K562 (cell line): ENCODE measurements at regions not wholly inside any gene's neighbourhood (a gene's known extent, or its start where the extent isn't known, plus 50 kb on each side); places are given as distances from the start of the nearest gene placed in this dataset.
A peak's percentile ranks its signal among the peaks of the same experiment; 100 is the strongest.

Experiments
- ATAC-seq: fragments of 200-7000 bp; cut with Tn5 transposase; 3 replicates; pipeline ENCODE4 v1.9.1; 2020; ENCODE audit warnings: moderate library complexity
- BruUV-seq: library from RNA; stranded (reverse); fragments of 400-500 nt; replicated peaks from 2 replicates; lab custom pipeline; 2021; lab: Mats Ljungman, UMichigan
- CTCF ChIA-PET: fragments of 300-600 bp; formaldehyde crosslinking; extraction: SDS; loops from one replicate; lab custom pipeline; 2021; ENCODE audit warnings: low intra/inter-chr PET ratio; lab: Yijun Ruan, JAX
- POLR2A ChIA-PET: fragments of 300-600, 350-650 bp; sonication (Branson Sonifier 250); formaldehyde crosslinking; extraction: SDS; loops from one replicate; lab custom pipeline; 2021; ENCODE audit warnings: antibody characterized with exemption, inconsistent platforms; lab: Yijun Ruan, JAX
- DNase-seq, 4 experiments: peaks; one replicate each; pipeline versions ENCODE4 v3.0.0 to v3.0.0-alpha.2; 2011 to 2018; ENCODE audit warnings: low spot score in 3 of 4, mixed read lengths in 3 of 4; ENCODE audit errors: extremely low read depth in 1 of 4
- FAIRE-seq: peaks from 2 replicates; lab custom pipeline; 2011; peaks lifted over from hg19 to GRCh38; lab: Jason Lieb, UNC
- H2AFZ ChIP-seq: 2 replicates; pipeline ENCODE4 v1.6.0; 2011; ENCODE audit warnings: low read depth, low read length, control low read depth, inconsistent platforms
- H3K27ac ChIP-seq: fragments of 200-600 bp; 3 replicates; pipeline ENCODE4 v1.8.0; 2011; ENCODE audit warnings: low read depth, mild to moderate bottlenecking, control low read depth, inconsistent platforms, low read length, moderate library complexity, mixed read lengths; ENCODE audit errors: extremely low read depth
- H3K27me3 ChIP-seq, 2 experiments: fragments of 300-600 bp in 1 of 2; 2 replicates in 1 of 2; 3 replicates in 1 of 2; pipeline versions ENCODE4 v1.6.0 to v1.8.0; 2011; ENCODE audit warnings: inconsistent platforms in 2 of 2, low read length in 2 of 2, mild to moderate bottlenecking in 1 of 2, mixed read lengths in 1 of 2, moderate library complexity in 1 of 2; ENCODE audit not compliant: control insufficient read depth in 2 of 2, insufficient read depth in 2 of 2
- H3K36me3 ChIP-seq: fragments of 300-600 bp; 3 replicates; pipeline ENCODE4 v1.8.0; 2011; ENCODE audit warnings: mild to moderate bottlenecking, low read length, inconsistent platforms; ENCODE audit not compliant: control insufficient read depth, insufficient read depth
- H3K4me1 ChIP-seq, 2 experiments: fragments of 200-600 bp in 1 of 2; replicated peaks in 1 of 2; 2 replicates in 1 of 2; 3 replicates in 1 of 2; pipeline versions ENCODE4 v1.5.1 to v1.8.0; 2011; ENCODE audit warnings: inconsistent platforms in 2 of 2, low read length in 2 of 2, mild to moderate bottlenecking in 1 of 2, mixed read lengths in 1 of 2, moderate library complexity in 1 of 2; ENCODE audit not compliant: control insufficient read depth in 2 of 2, insufficient read depth in 2 of 2
- H3K4me2 ChIP-seq: 2 replicates; pipeline ENCODE4 v1.6.1; 2011; ENCODE audit warnings: low read length, control low read depth, inconsistent platforms, mixed read lengths; ENCODE audit not compliant: insufficient read depth
- H3K4me3 ChIP-seq: fragments of 200-600 bp; sonication (generic), shearing (Covaris generic); 2 replicates; pipeline ENCODE4 v1.5.1; 2016; ENCODE audit warnings: control low read depth, inconsistent platforms
- H3K79me2 ChIP-seq: fragments of 200-600 bp; 3 replicates; pipeline ENCODE4 v1.8.0; 2011; ENCODE audit warnings: low read length, inconsistent platforms; ENCODE audit not compliant: control insufficient read depth, insufficient read depth
- H3K9ac ChIP-seq, 2 experiments: 2 replicates each; pipeline versions ENCODE4 v1.6.0 to v1.6.1; 2011; ENCODE audit warnings: low read depth in 2 of 2, low read length in 2 of 2, control low read depth in 1 of 2, inconsistent platforms in 1 of 2, mild to moderate bottlenecking in 1 of 2, mixed read lengths in 1 of 2; ENCODE audit not compliant: insufficient read depth in 1 of 2
- H3K9me1 ChIP-seq: one replicate; pipeline ENCODE4 v1.6.0; 2011; ENCODE audit warnings: inconsistent platforms, mild to moderate bottlenecking, low read length, moderate library complexity; ENCODE audit not compliant: control insufficient read depth, insufficient read depth
- H3K9me3 ChIP-seq: replicated peaks from 2 replicates; pipeline ENCODE4 v1.5.1; 2011; ENCODE audit warnings: low read depth, low read length, inconsistent platforms; ENCODE audit not compliant: control insufficient read depth, insufficient read depth
- H4K20me1 ChIP-seq: replicated peaks from 2 replicates; pipeline ENCODE4 v1.6.1; 2011; ENCODE audit warnings: low read length, inconsistent platforms, mixed read lengths; ENCODE audit not compliant: control insufficient read depth, insufficient read depth
- ATF1 ChIP-seq, 2 experiments: fragments of 450-650 bp in 1 of 2; IDR thresholded peaks; 2 replicates each; pipeline ENCODE4 v1.6.1; 2016; ENCODE audit warnings: missing compliant biosample characterization in 1 of 2, missing genetic modification characterization in 1 of 2
- ATF6 ChIP-seq: sonication (generic); formaldehyde crosslinking; IDR thresholded peaks from 2 replicates; pipeline ENCODE4 v1.4.0; 2020; ENCODE audit warnings: mild to moderate bottlenecking, missing genetic modification reagents
- CEBPZ ChIP-seq: fragments of 150-350 bp; IDR thresholded peaks from 2 replicates; pipeline ENCODE4 v1.6.1; 2014; ENCODE audit warnings: low read depth, mild to moderate bottlenecking, low read length, borderline replicate concordance
- KLF16 ChIP-seq: IDR thresholded peaks from 2 replicates; pipeline ENCODE4 v1.6.1; 2016; ENCODE audit warnings: antibody characterized with exemption
- MECOM ChIP-seq: fragments of 250-450 bp; sonication (Bioruptor Pico); IDR thresholded peaks from 2 replicates; pipeline ENCODE4 v1.8.0; 2022; ENCODE audit warnings: inconsistent platforms
- MIER1 ChIP-seq: fragments of 450-650 bp; IDR thresholded peaks from 2 replicates; pipeline ENCODE4 v1.6.1; 2016; ENCODE audit warnings: antibody characterized with exemption, mild to moderate bottlenecking, low read depth
- MXD1 ChIP-seq: fragments of 250-450 bp; sonication (Bioruptor Pico); IDR thresholded peaks from 2 replicates; pipeline ENCODE4 v1.8.0; 2021; ENCODE audit warnings: borderline replicate concordance, mild to moderate bottlenecking, moderate library complexity; ENCODE audit not compliant: poor library complexity, severe bottlenecking
- PHB ChIP-seq: fragments of 250-450 bp; sonication (Bioruptor Pico); IDR thresholded peaks from 2 replicates; pipeline ENCODE4 v1.5.0; 2021
- TARDBP ChIP-seq: fragments of 450-650 bp; IDR thresholded peaks from 2 replicates; pipeline ENCODE4 v1.6.1; 2016
- THAP7 ChIP-seq: fragments of 250-450 bp; sonication (Bioruptor Pico); IDR thresholded peaks from 2 replicates; pipeline ENCODE4 v1.5.0; 2021
- ZBTB49 ChIP-seq: sonication (generic); formaldehyde crosslinking; IDR thresholded peaks from 2 replicates; pipeline ENCODE4 v1.8.0; 2022; ENCODE audit warnings: missing genetic modification reagents, mild to moderate bottlenecking, borderline replicate concordance
- ZNF57 ChIP-seq: fragments of 450-650 bp; formaldehyde crosslinking; IDR thresholded peaks from 2 replicates; pipeline ENCODE4 v1.4.0; 2020; ENCODE audit warnings: mild to moderate bottlenecking, moderate library complexity
- ZNF780A ChIP-seq: fragments of 250-450 bp; sonication (Bioruptor Pico); IDR thresholded peaks from 2 replicates; pipeline ENCODE4 v1.5.0; 2021; ENCODE audit warnings: mild to moderate bottlenecking
- WGBS: fragments of 100-300 bp; shearing (Covaris generic); methylation state at CpG from one replicate; pipeline ENCODE4 v1.1.6; 2016; ENCODE audit warnings: low coverage, mixed read lengths; ENCODE audit not compliant: insufficient coverage; ENCODE audit errors: missing lambda C conversion rate; 5-methylcytosine and 5-hydroxymethylcytosine counted together
- in situ Hi-C: fragments of 300-500 bp; cut with MboI; formaldehyde crosslinking; loops from 4 replicates; pipeline ENCODE4 v1.15.0; 2018; ENCODE audit warnings: inconsistent platforms, mixed read lengths
- intact Hi-C: fragments of 100-400 bp; cut with micrococcal nuclease; formaldehyde crosslinking; loops from 2 replicates; pipeline ENCODE4 v1.14.2; 2022

- WGBS, result 0% methylated on average over 5 of the region's 5 CpGs
- DNase-seq (peak; percentile 72 to 75 (median 74)), ATAC-seq (peak; percentile 78), FAIRE-seq (peak; percentile 95)
- H3K79me2 ChIP-seq, result no peaks in the 10 kb centered on the region
- no peaks in the 10 kb centered on the region for H3K9me1 ChIP-seq
- POLR2A ChIA-PET, result interaction anchor here (0.6 to 1.2 kb wide), 5 partner anchors 11 to 35 kb away, joined by 3 to 4 read pairs (median 3); no protein-coding TSS in a partner anchor
- no peak overlapping the region for H3K4me3 ChIP-seq
- intact Hi-C loops, result loop anchor here (1.0 to 2.0 kb wide), 2 partner anchors 209 to 249 kb away; no protein-coding TSS in a partner anchor
- no peak overlapping the region for H3K9ac ChIP-seq
- no peaks in the 10 kb centered on the region for H3K9me3 ChIP-seq
- no peak overlapping the region for H3K4me2 ChIP-seq
- H3K27ac ChIP-seq, result no peak overlapping the region
- H4K20me1 ChIP-seq, result no peaks in the 10 kb centered on the region
- no peak overlapping the region for H2AFZ ChIP-seq
- peaks cover 3 to 7% of the 10 kb centered on the region in 2 experiments; a peak in 2 of 5 replicates for H3K27me3 ChIP-seq
- in situ Hi-C loops, result loop anchor here (10.0 kb wide), 1 partner anchor 211 kb away; no protein-coding TSS in a partner anchor
- no TSS peak for BruUV-seq
- no peaks in the 10 kb centered on the region for H3K36me3 ChIP-seq
- CTCF ChIA-PET, result interaction anchor here (0.6 to 1.7 kb wide), 5 partner anchors 152 to 287 kb away, joined by 3 to 8 read pairs (median 3); no protein-coding TSS in a partner anchor
- no peaks in the 10 kb centered on the region for H3K4me1 ChIP-seq
- TF ChIP-seq ZBTB49 (CRISPR knock-in tag) (no peak), MXD1 (CRISPR knock-in tag) (no peak), ZNF780A (CRISPR knock-in tag) (no peak), MIER1 (no peak), KLF16 (peak; percentile 68), THAP7 (CRISPR knock-in tag) (no peak), MECOM (CRISPR knock-in tag) (no peak), PHB (CRISPR knock-in tag) (no peak), ZNF57 (CRISPR knock-in tag) (no peak), CEBPZ (no peak), ATF6 (no peak), TARDBP (no peak), ATF1 (CRISPR knock-in tag; IDR thresholded peaks at IDR 0.05) (no peak), ATF1 (tag; IDR thresholded peaks at IDR 0.05) (no peak)
These were observed 89.5 kb upstream of the CD53 start for GRCh38 chr1:110783292-110783918.
